GM21825 (cell line): ENCODE measurements at regions not wholly inside any gene's neighbourhood (a gene's known extent, or its start where the extent isn't known, plus 50 kb on each side); places are given as distances from the start of the nearest gene placed in this dataset.

Experiments
- ATAC-seq: cut with Tn5 transposase; IDR thresholded peaks from one replicate; pipeline ENCODE4 v1.9.1; 2021; ENCODE audit warnings: mild to moderate bottlenecking, moderate library complexity; ENCODE audit not compliant: unreplicated experiment

- no peak for ATAC-seq
Observed at GRCh38 chr2:7774481-7774880, 857.3 kb downstream of the RNF144A start.

- ATAC-seq = no peak
Observed at GRCh38 chr2:7777668-7778067, 860.5 kb downstream of the RNF144A start.

- ATAC-seq = no peak
Observed at GRCh38 chr2:7780321-7780720, 863.1 kb downstream of the RNF144A start.

GRCh38 chr2:7785700-7786099, 868.5 kb downstream of the RNF144A start:
- no peak for ATAC-seq

GRCh38 chr2:7788736-7789135, 871.5 kb downstream of the RNF144A start:
- ATAC-seq = no peak

- ATAC-seq = no peak
Observed at GRCh38 chr2:7792031-7792651, 874.9 kb downstream of the RNF144A start.

GRCh38 chr2:7795778-7796563, 878.8 kb downstream of the RNF144A start:
- no peak for ATAC-seq

GRCh38 chr2:7800031-7800430, 881.8 kb upstream of the ID2 start:
- ATAC-seq = no peak

- ATAC-seq = no peak
Observed at GRCh38 chr2:7801212-7801611, 880.6 kb upstream of the ID2 start.

GRCh38 chr2:7803515-7803914, 878.3 kb upstream of the ID2 start:
- no peak for ATAC-seq

- no peak for ATAC-seq
Observed at GRCh38 chr2:7809640-7810039, 872.2 kb upstream of the ID2 start.

- ATAC-seq = no peak
Observed at GRCh38 chr2:7811073-7811472, 870.8 kb upstream of the ID2 start.

- no peak for ATAC-seq
Observed at GRCh38 chr2:7812231-7812995, 869.4 kb upstream of the ID2 start.

- no peak for ATAC-seq
Observed at GRCh38 chr2:7813541-7814292, 868.1 kb upstream of the ID2 start.

GRCh38 chr2:7815726-7816125, 866.1 kb upstream of the ID2 start:
- ATAC-seq = no peak

- no peak for ATAC-seq
Observed at GRCh38 chr2:7816233-7816632, 865.6 kb upstream of the ID2 start.

- ATAC-seq = no peak
Observed at GRCh38 chr2:7816944-7817343, 864.9 kb upstream of the ID2 start.

GRCh38 chr2:7819316-7819715, 862.5 kb upstream of the ID2 start:
- ATAC-seq = no peak

GRCh38 chr2:7819850-7820249, 862.0 kb upstream of the ID2 start:
- no peak for ATAC-seq

GRCh38 chr2:7824211-7824610, 857.6 kb upstream of the ID2 start:
- ATAC-seq = no peak
